Fibroblast of lung (primary cell): ENCODE measurements at regions not wholly inside any gene's neighbourhood (a gene's known extent, or its start where the extent isn't known, plus 50 kb on each side); places are given as distances from the start of the nearest gene placed in this dataset.
A peak's percentile ranks its signal among the peaks of the same experiment; 100 is the strongest.

Experiments
- DNase-seq, 2 donors: peaks; one replicate each; pipeline versions ENCODE4 v3.0.0 to v3.0.0-alpha.2; 2010; ENCODE audit warnings: low read depth in 2 of 2
- H2AFZ ChIP-seq: 2 replicates; pipeline ENCODE4 v1.5.1; 2012; ENCODE audit warnings: low read length, control low read depth, inconsistent platforms
- H3K27ac ChIP-seq: 2 replicates; pipeline ENCODE4 v1.5.1; 2011; ENCODE audit warnings: low read length, control low read depth; ENCODE audit not compliant: insufficient read depth
- H3K27me3 ChIP-seq: 2 replicates; pipeline ENCODE4 v1.5.1; 2011; ENCODE audit warnings: mild to moderate bottlenecking, low read length; ENCODE audit not compliant: control insufficient read depth, insufficient read depth
- H3K36me3 ChIP-seq: 2 replicates; pipeline ENCODE4 v1.5.1; 2011; ENCODE audit warnings: low read length; ENCODE audit not compliant: control insufficient read depth, insufficient read depth
- H3K4me1 ChIP-seq: 2 replicates; pipeline ENCODE4 v1.5.1; 2011; ENCODE audit warnings: low read length; ENCODE audit not compliant: control insufficient read depth, insufficient read depth; ENCODE audit errors: extremely low read depth
- H3K4me2 ChIP-seq: 2 replicates; pipeline ENCODE4 v1.5.1; 2011; ENCODE audit warnings: low read length, control low read depth; ENCODE audit not compliant: insufficient read depth; ENCODE audit errors: extremely low read depth
- H3K4me3 ChIP-seq, 4 experiments: fragments of 200-600 bp in 1 of 4; sonication (generic) in 1 of 4; replicated peaks in 1 of 4; 2 replicates each; pipeline ENCODE4 v1.5.1; 2011 to 2016; ENCODE audit warnings: low read length in 4 of 4, low read depth in 3 of 4, mild to moderate bottlenecking in 3 of 4, control low read depth in 2 of 4, inconsistent platforms in 1 of 4, mixed read lengths in 1 of 4; ENCODE audit not compliant: insufficient read depth in 1 of 4; ENCODE audit errors: control extremely low read depth in 1 of 4
- H3K79me2 ChIP-seq: 2 replicates; pipeline ENCODE4 v1.5.1; 2012; ENCODE audit warnings: mild to moderate bottlenecking, low read length, inconsistent platforms; ENCODE audit not compliant: control insufficient read depth, insufficient read depth
- H3K9ac ChIP-seq: 2 replicates; pipeline ENCODE4 v1.5.1; 2011; ENCODE audit warnings: mild to moderate bottlenecking, low read length, control low read depth; ENCODE audit not compliant: insufficient read depth
- H3K9me3 ChIP-seq: 2 replicates; pipeline ENCODE4 v1.5.1; 2012; ENCODE audit warnings: low read depth, low read length; ENCODE audit not compliant: control insufficient read depth, insufficient read depth
- H4K20me1 ChIP-seq: 2 replicates; pipeline ENCODE4 v1.5.1; 2011; ENCODE audit warnings: low read length; ENCODE audit not compliant: control insufficient read depth, insufficient read depth; ENCODE audit errors: extremely low read depth
- CTCF ChIP-seq, 2 donors: IDR thresholded peaks in 1 of 2; conservative IDR thresholded peaks in 1 of 2; 1 replicate in 1 of 2; 2 replicates in 1 of 2; pipeline ENCODE4 v1.5.1; 2011 to 2012; ENCODE audit warnings: low read length in 2 of 2, control low read depth in 1 of 2, inconsistent platforms in 1 of 2, low read depth in 1 of 2, mild to moderate bottlenecking in 1 of 2
- EZH2 ChIP-seq: IDR thresholded peaks from 2 replicates; pipeline ENCODE4 v1.5.1; 2012; ENCODE audit warnings: low read length, control low read depth, mild to moderate bottlenecking; ENCODE audit errors: missing control alignments

GRCh38 chr3:31165399-31165860, 271.0 kb upstream of the GADL1 start:
- Histone ChIP-seq H3K36me3 (no peaks in the 10 kb centered on the region), H3K9me3 (no peaks in the 10 kb centered on the region), H2AFZ (peak overlapping the region; percentile 78), H3K4me1 (peaks cover 8% of the 10 kb centered on the region), H3K4me3 (no peak overlapping the region), H4K20me1 (no peaks in the 10 kb centered on the region), H3K4me2 (peak overlapping the region; percentile 48), H3K27ac (peak overlapping the region; percentile 25), H3K9ac (no peak overlapping the region), H3K27me3 (no peaks in the 10 kb centered on the region), H3K79me2 (no peaks in the 10 kb centered on the region)
- peak; percentile 21 to 77 for DNase-seq
- TF ChIP-seq EZH2 (no peak), CTCF (conservative IDR thresholded peaks at IDR 0.05 in 1 of 2, IDR thresholded peaks at IDR 0.05 in 1 of 2; ENCODE audit: low read depth in 1 of 2, low read length in 2 of 2) (no peak)

GRCh38 chr3:31166249-31166885, 271.9 kb upstream of the GADL1 start:
- Histone ChIP-seq H3K4me2 (peak overlapping the region; percentile 48), H3K36me3 (no peaks in the 10 kb centered on the region), H3K27me3 (no peaks in the 10 kb centered on the region), H3K27ac (peak overlapping the region; percentile 25), H2AFZ (no peak overlapping the region), H4K20me1 (no peaks in the 10 kb centered on the region), H3K9me3 (no peaks in the 10 kb centered on the region), H3K4me3 (no peak overlapping the region), H3K9ac (no peak overlapping the region), H3K4me1 (peaks cover 14% of the 10 kb centered on the region), H3K79me2 (no peaks in the 10 kb centered on the region)
- DNase-seq: peak; percentile 94 to 95
- TF ChIP-seq CTCF (conservative IDR thresholded peaks at IDR 0.05 in 1 of 2, IDR thresholded peaks at IDR 0.05 in 1 of 2; ENCODE audit: low read depth in 1 of 2, low read length in 2 of 2) (no peak), EZH2 (no peak)

GRCh38 chr3:31167666-31168065, 273.2 kb upstream of the GADL1 start:
- Histone ChIP-seq H3K9me3 (no peaks in the 10 kb centered on the region), H3K4me1 (peaks cover 17% of the 10 kb centered on the region), H3K27ac (no peak overlapping the region), H3K27me3 (no peaks in the 10 kb centered on the region), H3K4me3 (no peak overlapping the region), H3K4me2 (no peak overlapping the region), H4K20me1 (no peaks in the 10 kb centered on the region), H3K79me2 (no peaks in the 10 kb centered on the region), H2AFZ (no peak overlapping the region), H3K9ac (no peak overlapping the region), H3K36me3 (no peaks in the 10 kb centered on the region)
- TF ChIP-seq CTCF (conservative IDR thresholded peaks at IDR 0.05 in 1 of 2, IDR thresholded peaks at IDR 0.05 in 1 of 2; ENCODE audit: low read depth in 1 of 2, low read length in 2 of 2) (no peak), EZH2 (no peak)
- peak in 1 of 2 donors; percentile 52 for DNase-seq
